K562 (cell line): ENCODE measurements at regions not wholly inside any gene's neighbourhood (a gene's known extent, or its start where the extent isn't known, plus 50 kb on each side); places are given as distances from the start of the nearest gene placed in this dataset.

ENCODE experiments used
- ATF6 ChIP-seq: sonication (generic); formaldehyde crosslinking; IDR thresholded peaks from 2 replicates; pipeline ENCODE4 v1.4.0; 2020; ENCODE audit warnings: mild to moderate bottlenecking, missing genetic modification reagents
- CTCF ChIP-seq, 3 experiments: IDR thresholded peaks in 2 of 3; conservative IDR thresholded peaks in 1 of 3; 2 replicates each; pipeline ENCODE4 v1.5.1; 2011 to 2012; ENCODE audit warnings: low read length in 3 of 3, mild to moderate bottlenecking in 3 of 3, control low read depth in 2 of 3, improper control_type of control experiment in 1 of 3, inconsistent platforms in 1 of 3, low read depth in 1 of 3, mixed read lengths in 1 of 3, moderate library complexity in 1 of 3; ENCODE audit not compliant: insufficient read depth in 2 of 3
- EGR1 ChIP-seq: fragments of 450-650 bp; conservative IDR thresholded peaks from 2 replicates; pipeline ENCODE4 v1.6.1; 2017; ENCODE audit warnings: mild to moderate bottlenecking
- ETV5 ChIP-seq: sonication (generic); formaldehyde crosslinking; IDR thresholded peaks from 2 replicates; pipeline ENCODE4 v1.4.0; 2020; ENCODE audit warnings: low read depth, mild to moderate bottlenecking, missing genetic modification reagents
- FOS ChIP-seq: IDR thresholded peaks from 3 replicates; pipeline ENCODE4 v1.6.1; 2011; ENCODE audit not compliant: insufficient read length; ENCODE audit errors: extremely low read depth
- HDAC6 ChIP-seq: IDR thresholded peaks from 2 replicates; pipeline ENCODE4 v1.6.1; 2012; ENCODE audit warnings: low read depth, mild to moderate bottlenecking, control low read depth, inconsistent platforms, low read length, moderate library complexity
- MAX ChIP-seq: sonication (generic); formaldehyde crosslinking; IDR thresholded peaks from 2 replicates; pipeline ENCODE4 v1.9.0; 2022; ENCODE audit warnings: mild to moderate bottlenecking, missing genetic modification reagents
- MAZ ChIP-seq, 2 experiments: fragments of 450-650 bp in 1 of 2; sonication (generic) in 1 of 2; formaldehyde crosslinking; IDR thresholded peaks in 1 of 2; conservative IDR thresholded peaks in 1 of 2; 2 replicates each; pipeline versions ENCODE4 v1.4.0 to v1.5.0; 2020; ENCODE audit warnings: mild to moderate bottlenecking in 1 of 2, missing genetic modification reagents in 1 of 2
- PATZ1 ChIP-seq: fragments of 250-450 bp; sonication (Bioruptor Pico); IDR thresholded peaks from 2 replicates; pipeline ENCODE4 v1.5.0; 2020; ENCODE audit warnings: mild to moderate bottlenecking, borderline replicate concordance
- POLR2A ChIP-seq: fragments of 450-650 bp; conservative IDR thresholded peaks from 2 replicates; pipeline ENCODE4 v1.6.1; 2016
- RAD51 ChIP-seq: fragments of 450-650 bp; IDR thresholded peaks from 2 replicates; pipeline ENCODE4 v1.7.1; 2016; ENCODE audit warnings: low read depth, mild to moderate bottlenecking, borderline replicate concordance
- SRF ChIP-seq, 2 experiments: fragments of 250-450, 450-650 bp in 1 of 2; sonication (Bioruptor Pico) in 1 of 2; sonication (generic) in 1 of 2; formaldehyde crosslinking; IDR thresholded peaks; 2 replicates each; pipeline versions ENCODE4 v1.5.0 to v1.5.1; 2020 to 2022; ENCODE audit warnings: mild to moderate bottlenecking in 1 of 2, missing genetic modification reagents in 1 of 2
- ZNF274 ChIP-seq: IDR thresholded peaks from 2 replicates; pipeline ENCODE4 v1.6.1; 2011; ENCODE audit warnings: low read depth, mild to moderate bottlenecking, low read length, moderate library complexity, borderline replicate concordance
- ZNF512 ChIP-seq: IDR thresholded peaks from 2 replicates; pipeline ENCODE4 v1.6.1; 2016; ENCODE audit warnings: missing genetic modification characterization, missing compliant biosample characterization

GRCh38 chr18:68445668-68446426 lies 269.1 kb downstream of the TMX3 start:
- TF ChIP-seq POLR2A (no peak), ETV5 (CRISPR knock-in tag) (no peak), RAD51 (no peak), ZNF512 (tag) (no peak), EGR1 (no peak), ATF6 (CRISPR knock-in tag) (no peak), ZNF274 (no peak), CTCF (IDR thresholded peaks at IDR 0.05 in 2 of 3, conservative IDR thresholded peaks at IDR 0.05 in 1 of 3; ENCODE audit: insufficient read depth in 2 of 3, low read depth in 1 of 3, low read length in 3 of 3) (no peak), FOS (no peak), MAX (CRISPR knock-in tag) (no peak), MAZ (CRISPR knock-in tag; conservative IDR thresholded peaks at IDR 0.05 in 1 of 2, IDR thresholded peaks at IDR 0.05 in 1 of 2) (no peak), SRF (CRISPR knock-in tag; IDR thresholded peaks at IDR 0.05) (no peak), HDAC6 (no peak), PATZ1 (no peak)
